GM23338 (cell line): ENCODE measurements at regions not wholly inside any gene's neighbourhood (a gene's known extent, or its start where the extent isn't known, plus 50 kb on each side); places are given as distances from the start of the nearest gene placed in this dataset.

Experiments
- ATAC-seq: fragments of 200-7000 bp; cut with Tn5 transposase; 3 replicates; pipeline ENCODE4 v1.9.1; 2020
- DNase-seq: peaks from one replicate; pipeline ENCODE4 v3.0.0-alpha.2; 2015; ENCODE audit warnings: low spot score
- H2AFZ ChIP-seq: fragments of 200-600 bp; sonication (generic); 2 replicates; pipeline ENCODE4 v1.8.0; 2016; ENCODE audit warnings: antibody characterized with exemption, mild to moderate bottlenecking, moderate library complexity
- H3F3A ChIP-seq: fragments of 200-600 bp; sonication (generic); replicated peaks from 2 replicates; pipeline ENCODE4 v1.8.0; 2017; ENCODE audit warnings: antibody characterized with exemption, mixed run types, low read depth
- H3K27ac ChIP-seq: fragments of 200-600 bp; sonication (generic); 2 replicates; pipeline ENCODE4 v1.6.1; 2016; ENCODE audit warnings: low read depth
- H3K27me3 ChIP-seq: fragments of 200-600 bp; sonication (generic); 2 replicates; pipeline ENCODE4 v1.8.0; 2016; ENCODE audit warnings: mild to moderate bottlenecking, mixed run types, moderate library complexity; ENCODE audit not compliant: insufficient read depth
- H3K36me3 ChIP-seq: fragments of 200-600 bp; sonication (generic); 2 replicates; pipeline ENCODE4 v1.8.0; 2016; ENCODE audit warnings: mild to moderate bottlenecking; ENCODE audit not compliant: insufficient read depth
- H3K4me1 ChIP-seq: fragments of 200-600 bp; sonication (generic); 2 replicates; pipeline ENCODE4 v1.8.0; 2016; ENCODE audit warnings: mild to moderate bottlenecking, moderate library complexity; ENCODE audit not compliant: insufficient read depth
- H3K4me2 ChIP-seq: fragments of 200-600 bp; sonication (generic); 2 replicates; pipeline ENCODE4 v1.7.1; 2017; ENCODE audit warnings: mixed run types
- H3K4me3 ChIP-seq: fragments of 200-600 bp; sonication (generic); 2 replicates; pipeline ENCODE4 v1.6.1; 2016; ENCODE audit warnings: mixed run types
- H3K79me2 ChIP-seq: fragments of 200-600 bp; sonication (generic); replicated peaks from 2 replicates; pipeline ENCODE4 v1.8.0; 2017; ENCODE audit warnings: mild to moderate bottlenecking; ENCODE audit not compliant: insufficient read depth
- H3K9me2 ChIP-seq: fragments of 200-600 bp; sonication (generic); 2 replicates; pipeline ENCODE4 v1.8.0; 2017; ENCODE audit not compliant: insufficient read depth
- H4K20me1 ChIP-seq: fragments of 200-600 bp; sonication (generic); replicated peaks from 2 replicates; pipeline ENCODE4 v1.8.0; 2017; ENCODE audit warnings: mild to moderate bottlenecking; ENCODE audit not compliant: insufficient read depth
- H3K27ac Mint-ChIP-seq: 2 replicates; pipeline ENCODE4 v1.8.0; 2020; ENCODE audit warnings: inconsistent platforms, mild to moderate bottlenecking, moderate library complexity, mixed read lengths
- H3K27me3 Mint-ChIP-seq: 3 replicates; pipeline ENCODE4 v1.8.0; 2022; ENCODE audit warnings: low read depth, mild to moderate bottlenecking, moderate library complexity, mixed read lengths, inconsistent platforms; ENCODE audit not compliant: insufficient read depth, poor library complexity
- H3K36me3 Mint-ChIP-seq: 3 replicates; pipeline ENCODE4 v1.8.0; 2021; ENCODE audit warnings: low read depth, mild to moderate bottlenecking, inconsistent platforms, moderate library complexity, mixed read lengths
- H3K4me1 Mint-ChIP-seq: 3 replicates; pipeline ENCODE4 v1.8.0; 2020; ENCODE audit warnings: mild to moderate bottlenecking, inconsistent platforms, mixed read lengths
- H3K4me3 Mint-ChIP-seq: 3 replicates; pipeline ENCODE4 v1.8.0; 2021; ENCODE audit warnings: moderate library complexity, mild to moderate bottlenecking, inconsistent platforms, mixed read lengths
- H3K9me3 Mint-ChIP-seq: 3 replicates; pipeline ENCODE4 v1.8.0; 2020; ENCODE audit warnings: moderate library complexity, mild to moderate bottlenecking, inconsistent platforms, mixed read lengths
- CREB1 ChIP-seq: fragments of 250-450 bp; sonication (Bioruptor Pico); IDR thresholded peaks from 2 replicates; pipeline ENCODE4 v1.5.0; 2020; ENCODE audit warnings: low read depth, mild to moderate bottlenecking, moderate library complexity
- ETS1 ChIP-seq: IDR thresholded peaks from 2 replicates; pipeline ENCODE4 v1.6.1; 2016; ENCODE audit warnings: antibody characterized with exemption
- EZH2 ChIP-seq: fragments of 200-600 bp; sonication (generic); IDR thresholded peaks from one replicate; pipeline ENCODE4 v1.8.0; 2017; ENCODE audit warnings: antibody characterized with exemption, mild to moderate bottlenecking, low read depth; ENCODE audit not compliant: unreplicated experiment
- EZH2phosphoT487 ChIP-seq: fragments of 200-600 bp; sonication (generic); IDR thresholded peaks from one replicate; pipeline ENCODE4 v1.8.1; 2018; ENCODE audit warnings: antibody characterized with exemption; ENCODE audit not compliant: unreplicated experiment
- JUNB ChIP-seq: IDR thresholded peaks from one replicate; pipeline ENCODE4 v1.6.1; 2016; ENCODE audit warnings: antibody characterized with exemption; ENCODE audit not compliant: unreplicated experiment
- NANOG ChIP-seq: IDR thresholded peaks from 2 replicates; pipeline ENCODE4 v1.6.1; 2016; ENCODE audit warnings: antibody characterized with exemption, borderline replicate concordance
- POLR2AphosphoS5 ChIP-seq: IDR thresholded peaks from 2 replicates; pipeline ENCODE4 v1.6.1; 2016; ENCODE audit warnings: antibody characterized with exemption, low read depth
- REST ChIP-seq: IDR thresholded peaks from one replicate; pipeline ENCODE4 v1.6.1; 2018; ENCODE audit warnings: antibody characterized with exemption; ENCODE audit not compliant: unreplicated experiment
- STAT1 ChIP-seq: IDR thresholded peaks from one replicate; pipeline ENCODE4 v1.6.1; 2016; ENCODE audit warnings: antibody characterized with exemption; ENCODE audit not compliant: unreplicated experiment
- ZNF114 ChIP-seq: fragments of 250-450 bp; sonication (Bioruptor Pico); IDR thresholded peaks from 2 replicates; pipeline ENCODE4 v1.5.0; 2020; ENCODE audit warnings: mild to moderate bottlenecking, moderate library complexity
- ZNF331 ChIP-seq: fragments of 250-450 bp; sonication (Bioruptor Pico); IDR thresholded peaks from 2 replicates; pipeline ENCODE4 v1.5.0; 2020; ENCODE audit warnings: low read depth, mild to moderate bottlenecking, moderate library complexity
- ZNF462 ChIP-seq: fragments of 250-450 bp; sonication (Bioruptor Pico); IDR thresholded peaks from 2 replicates; pipeline ENCODE4 v1.5.0; 2020; ENCODE audit warnings: mild to moderate bottlenecking, moderate library complexity
- TF ChIP-seq, protein P1 (sequence below), 2 experiments: fragments of 200-600 bp in 1 of 2; sonication (generic) in 1 of 2; conservative IDR thresholded peaks; 2 replicates each; pipeline versions ENCODE4 v1.5.1 to v1.6.1; 2016 to 2017; ENCODE audit warnings: antibody characterized with exemption in 2 of 2, low read depth in 2 of 2, mild to moderate bottlenecking in 2 of 2, moderate library complexity in 1 of 2

GRCh38 chr1:192872010-192872409, 63.2 kb downstream of the RGS2 start:
- Histone ChIP-seq H2AFZ (no peak overlapping the region), H3K36me3 (no peaks in the 10 kb centered on the region), H3K4me1 (no peaks in the 10 kb centered on the region), H3F3A (no peaks in the 10 kb centered on the region), H3K9me2 (no peaks in the 10 kb centered on the region), H3K4me3 (no peak overlapping the region), H3K4me2 (no peak overlapping the region), H4K20me1 (no peaks in the 10 kb centered on the region), H3K79me2 (no peaks in the 10 kb centered on the region), H3K27ac (no peak overlapping the region), H3K27me3 (no peaks in the 10 kb centered on the region)
- no peaks in the 10 kb centered on the region for H3K9me3 Mint-ChIP-seq
- H3K27me3 Mint-ChIP-seq = no peaks in the 10 kb centered on the region
- no peak for DNase-seq
- ATAC-seq = no peak
- no peak overlapping the region for H3K4me3 Mint-ChIP-seq
- no peaks in the 10 kb centered on the region for H3K36me3 Mint-ChIP-seq
- H3K27ac Mint-ChIP-seq = no peak overlapping the region
- peaks cover 3% of the 10 kb centered on the region; the same call in 2 of the 3 replicates for H3K4me1 Mint-ChIP-seq
- TF ChIP-seq NANOG = no peak
- no peak for TF ChIP-seq EZH2phosphoT487
- TF ChIP-seq REST = no peak
- TF ChIP-seq JUNB = no peak
- TF ChIP-seq ZNF462 = no peak
- TF ChIP-seq CREB1 = no peak
- no peak for TF ChIP-seq ZNF114 (CRISPR knock-in tag)
- no peak for TF ChIP-seq EZH2
- no peak for TF ChIP-seq STAT1
- TF ChIP-seq, protein P1, sequence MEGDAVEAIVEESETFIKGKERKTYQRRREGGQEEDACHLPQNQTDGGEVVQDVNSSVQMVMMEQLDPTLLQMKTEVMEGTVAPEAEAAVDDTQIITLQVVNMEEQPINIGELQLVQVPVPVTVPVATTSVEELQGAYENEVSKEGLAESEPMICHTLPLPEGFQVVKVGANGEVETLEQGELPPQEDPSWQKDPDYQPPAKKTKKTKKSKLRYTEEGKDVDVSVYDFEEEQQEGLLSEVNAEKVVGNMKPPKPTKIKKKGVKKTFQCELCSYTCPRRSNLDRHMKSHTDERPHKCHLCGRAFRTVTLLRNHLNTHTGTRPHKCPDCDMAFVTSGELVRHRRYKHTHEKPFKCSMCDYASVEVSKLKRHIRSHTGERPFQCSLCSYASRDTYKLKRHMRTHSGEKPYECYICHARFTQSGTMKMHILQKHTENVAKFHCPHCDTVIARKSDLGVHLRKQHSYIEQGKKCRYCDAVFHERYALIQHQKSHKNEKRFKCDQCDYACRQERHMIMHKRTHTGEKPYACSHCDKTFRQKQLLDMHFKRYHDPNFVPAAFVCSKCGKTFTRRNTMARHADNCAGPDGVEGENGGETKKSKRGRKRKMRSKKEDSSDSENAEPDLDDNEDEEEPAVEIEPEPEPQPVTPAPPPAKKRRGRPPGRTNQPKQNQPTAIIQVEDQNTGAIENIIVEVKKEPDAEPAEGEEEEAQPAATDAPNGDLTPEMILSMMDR (conservative IDR thresholded peaks at IDR 0.05; ENCODE audit: low read depth in 2 of 2) = no peak
- no peak for TF ChIP-seq ETS1
- no peak for TF ChIP-seq ZNF331
- TF ChIP-seq POLR2AphosphoS5 = no peak
